Fibroblast of the aortic adventitia (primary cell): ENCODE measurements at regions not wholly inside any gene's neighbourhood (a gene's known extent, or its start where the extent isn't known, plus 50 kb on each side); places are given as distances from the start of the nearest gene placed in this dataset.

Experiments used
- DNase-seq: peaks from one replicate; pipeline ENCODE4 v3.0.0-alpha.2; 2010; ENCODE audit warnings: low read depth
- H3K4me3 ChIP-seq: 2 replicates; pipeline ENCODE4 v1.5.1; 2011; ENCODE audit warnings: low read depth, mild to moderate bottlenecking, control low read depth, low read length, moderate library complexity
- TF ChIP-seq, protein P1 (sequence below): IDR thresholded peaks from 2 replicates; pipeline ENCODE4 v1.5.1; 2011; ENCODE audit warnings: mild to moderate bottlenecking, low read length, control low read depth, inconsistent platforms; ENCODE audit not compliant: insufficient read depth

DNA sequence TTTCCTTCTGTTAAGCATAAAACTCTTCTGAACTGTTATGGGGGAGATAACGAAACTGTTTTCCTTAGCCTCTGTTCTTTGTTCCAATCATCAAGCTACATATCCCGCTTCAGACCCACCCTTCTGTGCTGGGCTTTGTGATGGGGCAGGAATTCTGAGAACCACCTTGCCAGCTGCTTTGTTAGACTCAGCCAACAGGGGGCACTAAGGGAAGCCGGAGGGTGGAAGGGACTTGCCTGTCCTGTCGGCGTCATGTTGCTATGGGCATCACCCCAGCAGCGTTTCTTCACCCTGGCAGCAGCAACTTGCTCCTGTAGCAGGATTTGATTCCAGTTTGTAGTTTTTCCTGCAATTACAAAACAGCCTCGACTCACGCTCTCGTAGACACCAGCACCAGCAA is 169.1 kb downstream of the CAAP1 start:
- TF ChIP-seq, protein P1, sequence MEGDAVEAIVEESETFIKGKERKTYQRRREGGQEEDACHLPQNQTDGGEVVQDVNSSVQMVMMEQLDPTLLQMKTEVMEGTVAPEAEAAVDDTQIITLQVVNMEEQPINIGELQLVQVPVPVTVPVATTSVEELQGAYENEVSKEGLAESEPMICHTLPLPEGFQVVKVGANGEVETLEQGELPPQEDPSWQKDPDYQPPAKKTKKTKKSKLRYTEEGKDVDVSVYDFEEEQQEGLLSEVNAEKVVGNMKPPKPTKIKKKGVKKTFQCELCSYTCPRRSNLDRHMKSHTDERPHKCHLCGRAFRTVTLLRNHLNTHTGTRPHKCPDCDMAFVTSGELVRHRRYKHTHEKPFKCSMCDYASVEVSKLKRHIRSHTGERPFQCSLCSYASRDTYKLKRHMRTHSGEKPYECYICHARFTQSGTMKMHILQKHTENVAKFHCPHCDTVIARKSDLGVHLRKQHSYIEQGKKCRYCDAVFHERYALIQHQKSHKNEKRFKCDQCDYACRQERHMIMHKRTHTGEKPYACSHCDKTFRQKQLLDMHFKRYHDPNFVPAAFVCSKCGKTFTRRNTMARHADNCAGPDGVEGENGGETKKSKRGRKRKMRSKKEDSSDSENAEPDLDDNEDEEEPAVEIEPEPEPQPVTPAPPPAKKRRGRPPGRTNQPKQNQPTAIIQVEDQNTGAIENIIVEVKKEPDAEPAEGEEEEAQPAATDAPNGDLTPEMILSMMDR, result peak; percentile 45
- peak; percentile 17 for DNase-seq

DNA sequence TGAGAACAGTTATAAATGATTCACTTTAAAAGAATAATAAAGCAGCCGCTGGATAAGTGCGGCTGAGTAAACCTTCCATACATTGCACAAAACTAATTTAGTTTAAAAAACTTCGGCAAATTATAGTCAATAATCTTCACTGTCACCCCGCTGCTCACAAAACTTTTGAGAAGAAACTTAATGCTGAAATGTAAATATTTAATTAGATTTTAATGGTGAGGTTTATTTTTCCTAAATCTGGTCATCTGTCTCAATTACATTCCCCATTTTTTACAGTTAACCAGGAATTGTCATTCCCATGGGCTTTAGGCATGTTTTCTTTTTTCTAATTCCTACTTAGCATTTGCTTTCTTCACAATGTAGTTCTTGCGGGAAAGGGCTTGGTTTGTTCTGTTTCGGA is 169.8 kb downstream of the CAAP1 start:
- no peak for DNase-seq
- TF ChIP-seq, protein P1, result no peak
- H3K4me3 ChIP-seq, result no peak overlapping the region

More for the DNA sequence above, 169.1 kb downstream of the CAAP1 start:
- no peak overlapping the region for H3K4me3 ChIP-seq

DNA sequence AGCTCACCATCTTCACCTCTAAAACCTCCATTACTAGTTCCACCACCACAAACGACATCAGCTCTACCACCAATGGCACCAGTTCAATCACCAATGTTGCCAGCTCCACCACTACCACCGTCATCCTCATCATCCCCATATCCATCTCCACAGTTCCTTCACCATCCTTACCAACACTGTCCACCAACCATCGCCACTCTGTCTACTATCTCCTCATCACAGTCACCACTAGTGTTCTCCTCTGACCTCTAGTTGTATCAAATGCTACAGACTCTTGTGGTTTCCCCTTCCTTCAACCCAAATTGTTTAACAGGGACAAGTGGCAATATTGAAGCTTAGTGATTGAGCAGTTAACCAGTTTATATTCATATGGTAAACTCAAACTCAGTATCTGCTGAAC is 182.6 kb downstream of the CAAP1 start:
- TF ChIP-seq, protein P1, result no peak

DNA sequence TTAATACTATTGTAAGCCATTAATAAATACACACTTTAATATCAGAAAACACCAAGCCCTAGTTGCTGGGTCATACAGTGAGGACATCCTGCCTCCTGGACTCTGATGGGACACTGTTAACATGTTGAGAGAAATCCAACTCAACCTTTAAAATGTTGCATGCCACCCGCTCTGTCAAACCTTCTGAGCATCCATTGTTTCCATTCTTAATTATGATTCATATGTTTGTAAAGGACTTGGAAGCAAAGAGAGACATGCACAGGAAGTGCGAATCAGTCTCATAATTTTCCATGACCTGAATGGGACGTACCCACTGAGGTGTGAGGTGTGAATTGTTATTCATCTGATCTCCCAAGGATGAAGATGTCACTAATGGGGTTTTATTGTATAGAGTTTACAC is 186.4 kb downstream of the CAAP1 start:
- no peak for DNase-seq
- H3K4me3 ChIP-seq, result no peak overlapping the region
- TF ChIP-seq, protein P1, result no peak

More for the DNA sequence above, 182.6 kb downstream of the CAAP1 start:
- no peak for DNase-seq
- H3K4me3 ChIP-seq, result no peak overlapping the region

DNA sequence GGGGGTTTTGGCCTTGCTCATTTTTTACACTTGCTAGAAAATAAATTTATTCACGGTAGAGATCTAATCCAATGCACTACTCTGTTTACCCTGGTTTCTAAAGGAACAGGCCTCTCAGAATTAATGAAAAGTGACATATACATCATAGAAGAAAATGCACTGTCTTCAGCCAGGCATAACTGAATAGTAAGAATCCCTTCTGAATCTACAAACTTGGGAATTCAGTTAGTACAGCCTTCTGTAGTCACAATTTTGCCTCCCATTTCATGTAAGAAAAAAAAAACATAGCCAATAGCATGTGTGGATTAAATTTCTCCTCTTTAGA is 197.3 kb downstream of the CAAP1 start:
- no peak for DNase-seq
- TF ChIP-seq, protein P1, result no peak
- H3K4me3 ChIP-seq, result no peak overlapping the region

DNA sequence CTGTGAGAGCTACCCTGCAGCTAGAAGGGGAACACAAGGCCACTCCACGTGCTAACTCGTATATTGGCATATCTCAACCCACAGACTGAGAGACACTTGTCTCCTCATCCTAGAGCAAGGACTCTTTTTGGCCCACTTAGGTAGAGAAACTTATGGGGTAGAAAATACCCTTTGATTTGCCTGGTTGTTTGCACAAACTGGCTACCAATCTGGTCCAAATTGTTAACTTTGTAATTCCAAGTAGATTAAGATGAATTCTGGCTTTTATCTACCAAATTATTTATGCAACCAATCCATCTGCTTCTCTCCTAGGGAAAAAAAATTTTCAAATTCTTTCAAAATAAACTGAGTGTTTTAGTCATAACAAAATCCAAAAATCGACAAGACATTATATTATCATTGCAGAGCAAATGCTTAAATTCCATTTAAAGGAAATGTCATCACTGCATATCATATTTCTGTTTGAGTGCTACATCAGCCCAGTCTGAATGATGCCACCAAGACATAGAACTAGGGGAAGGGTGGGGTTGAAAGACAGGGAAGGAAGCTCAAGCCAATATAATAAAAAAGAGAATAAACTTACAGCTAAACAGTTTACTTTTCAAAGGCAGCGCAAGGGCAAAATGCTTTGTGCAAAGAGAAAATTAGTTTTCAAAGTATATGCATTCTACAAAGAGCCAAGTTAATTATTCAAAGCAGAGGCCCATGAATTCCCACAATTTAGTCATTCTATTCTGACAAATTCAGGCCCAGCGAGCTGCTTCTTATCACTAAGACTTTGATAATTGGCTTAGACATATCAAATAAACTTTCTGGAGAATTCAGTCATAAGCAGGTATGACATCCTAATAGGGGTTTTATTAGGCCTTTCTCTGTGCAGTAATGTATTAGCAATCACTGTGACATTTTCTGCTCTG is 198.0 kb downstream of the CAAP1 start:
- TF ChIP-seq, protein P1, result no peak
- no peak overlapping the region for H3K4me3 ChIP-seq
- no peak for DNase-seq

DNA sequence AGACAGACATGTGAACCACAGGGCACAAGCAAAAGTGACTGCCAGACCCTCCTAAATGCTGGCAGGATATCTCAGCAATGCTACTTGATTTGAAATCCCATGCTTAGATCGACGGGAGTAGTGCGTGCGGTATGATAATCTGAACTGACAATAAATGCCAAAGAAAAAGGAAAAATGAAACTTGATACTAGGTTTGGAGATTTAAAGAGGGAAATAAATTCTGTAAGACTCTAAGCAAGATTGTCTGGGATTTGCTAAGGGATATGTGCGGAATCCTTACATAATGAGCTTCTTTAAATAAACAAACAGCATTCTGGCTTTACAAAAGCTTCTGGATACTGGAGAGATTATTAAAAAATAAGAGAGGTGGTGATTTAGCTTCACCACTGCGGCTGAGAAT is 203.6 kb downstream of the CAAP1 start:
- DNase-seq, result no peak
- no peak overlapping the region for H3K4me3 ChIP-seq
- TF ChIP-seq, protein P1, result no peak
